Brain microvascular endothelial cell (primary cell): ENCODE measurements at regions not wholly inside any gene's neighbourhood (a gene's known extent, or its start where the extent isn't known, plus 50 kb on each side); places are given as distances from the start of the nearest gene placed in this dataset.
"Not testable (repeated sequence)": the region's sequence is repeated elsewhere in the genome, so short reads cannot be mapped to it uniquely, and the experiment has no call there.

Experiments
- DNase-seq: peaks from one replicate; pipeline ENCODE4 v3.0.0-alpha.2; 2020
- H3K27ac ChIP-seq: fragments of 250-450 bp; sonication (Bioruptor Pico); 2 replicates; pipeline ENCODE4 v1.5.1; 2020; ENCODE audit warnings: mild to moderate bottlenecking, moderate library complexity
- H3K27me3 ChIP-seq: fragments of 250-450 bp; sonication (Bioruptor Pico); replicated peaks from 2 replicates; pipeline ENCODE4 v1.5.1; 2020; ENCODE audit warnings: mild to moderate bottlenecking
- H3K36me3 ChIP-seq: fragments of 250-450 bp; sonication (Bioruptor Pico); replicated peaks from 2 replicates; pipeline ENCODE4 v1.5.1; 2020; ENCODE audit warnings: mild to moderate bottlenecking
- H3K4me3 ChIP-seq: 2 replicates; pipeline ENCODE4 v1.5.1; 2011; ENCODE audit warnings: low read depth, mild to moderate bottlenecking, control low read depth, low read length, moderate library complexity
- CTCF ChIP-seq: IDR thresholded peaks from 2 replicates; pipeline ENCODE4 v1.5.1; 2011; ENCODE audit warnings: low read depth, mild to moderate bottlenecking, moderate library complexity, low read length, control low read depth, inconsistent platforms; ENCODE audit errors: missing control alignments
- in situ Hi-C: cut with HindIII; loops from 2 replicates; pipeline ENCODE4 v1.10.0; 2017; ENCODE audit warnings: low sequenced_read_pairs, low pct_ligation_motif_present

- H3K27me3 ChIP-seq: no peaks in the 10 kb centered on the region
- no peaks in the 10 kb centered on the region for H3K36me3 ChIP-seq
- no peak for TF ChIP-seq CTCF
- in situ Hi-C loops: no loop called here
- DNase-seq: no peak
- no peak overlapping the region for H3K4me3 ChIP-seq
- no peak overlapping the region for H3K27ac ChIP-seq
Observed at GRCh38 chr16:86734543-86735460, 156.5 kb downstream of the FOXL1 start.

GRCh38 chr16:86735727-86736126 lies 157.4 kb downstream of the FOXL1 start:
- TF ChIP-seq CTCF: no peak
- Histone ChIP-seq H3K4me3 (no peak overlapping the region), H3K36me3 (no peaks in the 10 kb centered on the region), H3K27ac (no peak overlapping the region), H3K27me3 (no peaks in the 10 kb centered on the region)
- in situ Hi-C loops: no loop called here
- no peak for DNase-seq

- no peak overlapping the region for H3K27ac ChIP-seq
- H3K36me3 ChIP-seq: no peaks in the 10 kb centered on the region
- no peaks in the 10 kb centered on the region for H3K27me3 ChIP-seq
- no peak for DNase-seq
- in situ Hi-C loops: no loop called here
- TF ChIP-seq CTCF: no peak
- no peak overlapping the region for H3K4me3 ChIP-seq
Observed at GRCh38 chr16:86736502-86736901, 158.2 kb downstream of the FOXL1 start.

- in situ Hi-C loops: no loop called here
- no peak overlapping the region for H3K27ac ChIP-seq
- H3K27me3 ChIP-seq: no peaks in the 10 kb centered on the region
- no peak for DNase-seq
- H3K4me3 ChIP-seq: no peak overlapping the region
- no peaks in the 10 kb centered on the region for H3K36me3 ChIP-seq
- no peak for TF ChIP-seq CTCF
Observed at GRCh38 chr16:86737083-86737482, 158.7 kb downstream of the FOXL1 start.

GRCh38 chr16:86738322-86738721 lies 160.0 kb downstream of the FOXL1 start:
- H3K27me3 ChIP-seq, H3K36me3 ChIP-seq, DNase-seq, in situ Hi-C loops, H3K4me3 ChIP-seq, H3K27ac ChIP-seq: not testable (repeated sequence)

GRCh38 chr16:86739178-86739577 lies 160.8 kb downstream of the FOXL1 start:
- no peak for TF ChIP-seq CTCF
- H3K27ac ChIP-seq: no peak overlapping the region
- in situ Hi-C loops: no loop called here
- no peak overlapping the region for H3K4me3 ChIP-seq
- no peak for DNase-seq
- no peaks in the 10 kb centered on the region for H3K27me3 ChIP-seq
- no peaks in the 10 kb centered on the region for H3K36me3 ChIP-seq
